GM18951 (cell line): ENCODE measurements at regions not wholly inside any gene's neighbourhood (a gene's known extent, or its start where the extent isn't known, plus 50 kb on each side); places are given as distances from the start of the nearest gene placed in this dataset.

ENCODE experiments used
- POLR2A ChIP-seq: IDR thresholded peaks from 4 replicates; pipeline ENCODE4 v1.6.1; 2011; ENCODE audit warnings: mild to moderate bottlenecking; ENCODE audit not compliant: insufficient read length, insufficient read depth; ENCODE audit errors: extremely low read depth
- in situ Hi-C: fragments of 300-500 bp; cut with MboI; formaldehyde crosslinking; loops from one replicate; pipeline ENCODE4 v1.12.0; 2022; ENCODE audit warnings: low sequenced_read_pairs, mixed read lengths, inconsistent platforms; ENCODE audit not compliant: unreplicated experiment

- TF ChIP-seq POLR2A, result no peak
- in situ Hi-C loops, result no loop called here
Observed at GRCh38 chr22:48642550-48642949, 1185.1 kb downstream of the BRD1 start.

- TF ChIP-seq POLR2A, result no peak
- in situ Hi-C loops, result no loop called here
Observed at GRCh38 chr22:48641906-48642475, 1185.7 kb downstream of the BRD1 start.

GRCh38 chr22:48640890-48641841, 1186.5 kb downstream of the BRD1 start:
- in situ Hi-C loops, result no loop called here
- no peak for TF ChIP-seq POLR2A

- in situ Hi-C loops, result no loop called here
- TF ChIP-seq POLR2A, result no peak
Observed at GRCh38 chr22:48639896-48640748, 1187.6 kb downstream of the BRD1 start.

GRCh38 chr22:48639021-48639795, 1188.5 kb downstream of the BRD1 start:
- no peak for TF ChIP-seq POLR2A
- in situ Hi-C loops, result no loop called here

GRCh38 chr22:48637231-48637630, 1190.4 kb downstream of the BRD1 start:
- TF ChIP-seq POLR2A, result no peak
- in situ Hi-C loops, result no loop called here

GRCh38 chr22:48636746-48637145, 1190.9 kb downstream of the BRD1 start:
- in situ Hi-C loops, result no loop called here
- TF ChIP-seq POLR2A, result no peak

- TF ChIP-seq POLR2A, result no peak
- in situ Hi-C loops, result no loop called here
Observed at GRCh38 chr22:48635816-48636215, 1191.9 kb downstream of the BRD1 start.

GRCh38 chr22:48635031-48635430, 1192.6 kb downstream of the BRD1 start:
- TF ChIP-seq POLR2A, result no peak
- in situ Hi-C loops, result no loop called here

GRCh38 chr22:48633996-48634836, 1193.5 kb downstream of the BRD1 start:
- in situ Hi-C loops, result no loop called here
- TF ChIP-seq POLR2A, result no peak

GRCh38 chr22:48632646-48633246, 1194.9 kb downstream of the BRD1 start:
- in situ Hi-C loops, result no loop called here

GRCh38 chr22:48631288-48631863, 1196.3 kb downstream of the BRD1 start:
- in situ Hi-C loops, result no loop called here
- no peak for TF ChIP-seq POLR2A

More at GRCh38 chr22:48632646-48633246, 1194.9 kb downstream of the BRD1 start:
- no peak for TF ChIP-seq POLR2A
